Neural cell (in vitro differentiated cells): ENCODE measurements at regions not wholly inside any gene's neighbourhood (a gene's known extent, or its start where the extent isn't known, plus 50 kb on each side); places are given as distances from the start of the nearest gene placed in this dataset.

Experiments
- EP300 ChIP-seq: fragments of 450-650 bp; conservative IDR thresholded peaks from 2 replicates; pipeline ENCODE4 v1.6.1; 2014; ENCODE audit warnings: antibody characterized with exemption, mild to moderate bottlenecking, moderate library complexity; ENCODE audit not compliant: poor library complexity, severe bottlenecking
- EZH2 ChIP-seq: fragments of 200-600, 300-800 bp; shearing (Covaris generic), sonication (generic); IDR thresholded peaks from 2 replicates; pipeline ENCODE4 v1.6.1; 2014; ENCODE audit warnings: antibody characterized with exemption, low read length, borderline replicate concordance, mild to moderate bottlenecking; ENCODE audit not compliant: insufficient read depth, poor library complexity, severe bottlenecking
- POLR2AphosphoS5 ChIP-seq: IDR thresholded peaks from 2 replicates; pipeline ENCODE4 v1.6.1; 2012
- TF ChIP-seq, protein P1 (sequence below): fragments of 450-650 bp; IDR thresholded peaks from 2 replicates; pipeline ENCODE4 v1.5.1; 2014; ENCODE audit warnings: antibody characterized with exemption, mild to moderate bottlenecking, moderate library complexity; ENCODE audit not compliant: poor library complexity, severe bottlenecking

DNA sequence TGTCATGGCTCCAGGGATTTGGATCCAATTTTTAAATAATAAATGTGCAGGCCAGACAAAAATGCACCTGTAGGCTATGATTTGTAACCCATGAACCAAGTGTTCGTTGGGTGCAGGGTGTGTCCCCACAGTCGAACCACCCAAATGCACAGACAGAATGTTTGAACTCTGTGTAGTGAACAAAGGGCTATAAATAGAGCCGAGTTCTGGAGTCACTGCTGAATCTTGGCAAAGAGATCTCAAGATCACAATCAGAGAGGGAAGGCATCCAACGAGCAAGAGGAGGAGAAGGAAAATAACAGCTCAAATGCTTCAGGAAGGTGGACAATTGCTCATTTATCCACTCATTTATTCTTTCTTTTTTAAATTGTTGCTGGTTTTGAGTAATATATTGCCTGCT is 547.9 kb downstream of the FGF9 start:
- TF ChIP-seq EZH2 (no peak), EP300 (no peak), POLR2AphosphoS5 (no peak)
- TF ChIP-seq, protein P1, sequence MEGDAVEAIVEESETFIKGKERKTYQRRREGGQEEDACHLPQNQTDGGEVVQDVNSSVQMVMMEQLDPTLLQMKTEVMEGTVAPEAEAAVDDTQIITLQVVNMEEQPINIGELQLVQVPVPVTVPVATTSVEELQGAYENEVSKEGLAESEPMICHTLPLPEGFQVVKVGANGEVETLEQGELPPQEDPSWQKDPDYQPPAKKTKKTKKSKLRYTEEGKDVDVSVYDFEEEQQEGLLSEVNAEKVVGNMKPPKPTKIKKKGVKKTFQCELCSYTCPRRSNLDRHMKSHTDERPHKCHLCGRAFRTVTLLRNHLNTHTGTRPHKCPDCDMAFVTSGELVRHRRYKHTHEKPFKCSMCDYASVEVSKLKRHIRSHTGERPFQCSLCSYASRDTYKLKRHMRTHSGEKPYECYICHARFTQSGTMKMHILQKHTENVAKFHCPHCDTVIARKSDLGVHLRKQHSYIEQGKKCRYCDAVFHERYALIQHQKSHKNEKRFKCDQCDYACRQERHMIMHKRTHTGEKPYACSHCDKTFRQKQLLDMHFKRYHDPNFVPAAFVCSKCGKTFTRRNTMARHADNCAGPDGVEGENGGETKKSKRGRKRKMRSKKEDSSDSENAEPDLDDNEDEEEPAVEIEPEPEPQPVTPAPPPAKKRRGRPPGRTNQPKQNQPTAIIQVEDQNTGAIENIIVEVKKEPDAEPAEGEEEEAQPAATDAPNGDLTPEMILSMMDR: no peak
